Upper lobe of left lung (tissue), 4 donors: ENCODE measurements at regions not wholly inside any gene's neighbourhood (a gene's known extent, or its start where the extent isn't known, plus 50 kb on each side); places are given as distances from the start of the nearest gene placed in this dataset.

Source experiments
- EP300 ChIP-seq, 4 donors: sonication (generic); formaldehyde crosslinking; IDR thresholded peaks; one replicate each; pipeline ENCODE4 v1.5.1; 2017; ENCODE audit warnings: antibody characterized with exemption in 4 of 4, control low read depth in 2 of 4
- POLR2A ChIP-seq, 4 donors: fragments of 450-650 bp; IDR thresholded peaks; one replicate each; pipeline ENCODE4 v1.5.1; 2016 to 2017; ENCODE audit warnings: antibody characterized with exemption in 4 of 4, mild to moderate bottlenecking in 2 of 4
- TF ChIP-seq, protein P1 (sequence below), 6 experiments: fragments of 450-650 bp in 4 of 6; fragments of 200-600 bp in 2 of 6; sonication (generic) in 2 of 6; IDR thresholded peaks; one replicate each; pipeline ENCODE4 v1.5.1; 2016 to 2019; ENCODE audit warnings: antibody characterized with exemption in 6 of 6

DNA sequence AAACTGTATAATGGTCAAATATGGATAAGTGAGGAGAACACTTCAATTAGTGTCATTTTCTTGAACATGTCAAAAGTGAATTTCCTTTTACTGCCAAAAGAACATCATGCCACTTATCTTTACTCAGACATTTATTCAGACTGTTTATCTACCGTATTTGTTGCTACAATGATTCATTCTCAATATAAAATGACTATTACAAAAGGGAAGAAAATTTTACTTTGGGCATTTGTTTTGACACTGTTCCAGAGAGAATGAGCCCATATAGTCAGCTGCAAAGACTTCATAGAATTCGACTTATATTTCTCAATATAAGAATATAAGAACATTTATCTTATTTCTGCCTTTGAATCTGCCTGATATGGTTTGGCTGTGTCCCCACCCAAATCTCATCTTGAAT is 1699.1 kb downstream of the BRINP3 start:
- TF ChIP-seq POLR2A (IDR thresholded peaks at IDR 0.05) (no peak), EP300 (IDR thresholded peaks at IDR 0.05) (no peak)
- TF ChIP-seq, protein P1, sequence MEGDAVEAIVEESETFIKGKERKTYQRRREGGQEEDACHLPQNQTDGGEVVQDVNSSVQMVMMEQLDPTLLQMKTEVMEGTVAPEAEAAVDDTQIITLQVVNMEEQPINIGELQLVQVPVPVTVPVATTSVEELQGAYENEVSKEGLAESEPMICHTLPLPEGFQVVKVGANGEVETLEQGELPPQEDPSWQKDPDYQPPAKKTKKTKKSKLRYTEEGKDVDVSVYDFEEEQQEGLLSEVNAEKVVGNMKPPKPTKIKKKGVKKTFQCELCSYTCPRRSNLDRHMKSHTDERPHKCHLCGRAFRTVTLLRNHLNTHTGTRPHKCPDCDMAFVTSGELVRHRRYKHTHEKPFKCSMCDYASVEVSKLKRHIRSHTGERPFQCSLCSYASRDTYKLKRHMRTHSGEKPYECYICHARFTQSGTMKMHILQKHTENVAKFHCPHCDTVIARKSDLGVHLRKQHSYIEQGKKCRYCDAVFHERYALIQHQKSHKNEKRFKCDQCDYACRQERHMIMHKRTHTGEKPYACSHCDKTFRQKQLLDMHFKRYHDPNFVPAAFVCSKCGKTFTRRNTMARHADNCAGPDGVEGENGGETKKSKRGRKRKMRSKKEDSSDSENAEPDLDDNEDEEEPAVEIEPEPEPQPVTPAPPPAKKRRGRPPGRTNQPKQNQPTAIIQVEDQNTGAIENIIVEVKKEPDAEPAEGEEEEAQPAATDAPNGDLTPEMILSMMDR (IDR thresholded peaks at IDR 0.05) = no peak
